ENCODE measurements at regions not wholly inside any gene's neighbourhood (a gene's known extent, or its start where the extent isn't known, plus 50 kb on each side); places are given as distances from the start of the nearest gene placed in this dataset.

DNA sequence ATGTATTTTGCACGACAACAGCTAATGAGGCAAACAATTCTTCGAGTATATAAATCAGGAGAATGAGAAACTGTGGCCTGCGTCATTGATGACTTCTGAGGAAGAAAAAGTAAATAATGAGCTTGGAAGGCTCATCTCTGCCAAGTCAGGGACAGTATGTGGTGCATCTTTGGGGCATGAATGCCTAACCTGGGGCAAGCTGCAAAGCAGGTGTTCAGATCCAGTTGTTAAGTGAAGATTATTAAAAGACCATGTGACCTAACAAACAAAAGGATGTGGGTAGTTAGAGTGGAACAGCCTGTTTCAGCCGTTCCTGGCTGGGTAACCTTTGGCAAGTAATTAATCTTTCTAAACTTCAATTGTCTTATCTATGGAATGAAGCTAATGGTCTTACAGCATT lies 93.0 kb downstream of the LYZL2 start:
- TF ChIP-seq EP300 (IDR thresholded peaks at IDR 0.05; ENCODE audit: low read depth) (no peak), POLR2A (IDR thresholded peaks at IDR 0.05) (no peak), POLR2AphosphoS5 (IDR thresholded peaks at IDR 0.05) (no peak)
- TF ChIP-seq, protein P1, sequence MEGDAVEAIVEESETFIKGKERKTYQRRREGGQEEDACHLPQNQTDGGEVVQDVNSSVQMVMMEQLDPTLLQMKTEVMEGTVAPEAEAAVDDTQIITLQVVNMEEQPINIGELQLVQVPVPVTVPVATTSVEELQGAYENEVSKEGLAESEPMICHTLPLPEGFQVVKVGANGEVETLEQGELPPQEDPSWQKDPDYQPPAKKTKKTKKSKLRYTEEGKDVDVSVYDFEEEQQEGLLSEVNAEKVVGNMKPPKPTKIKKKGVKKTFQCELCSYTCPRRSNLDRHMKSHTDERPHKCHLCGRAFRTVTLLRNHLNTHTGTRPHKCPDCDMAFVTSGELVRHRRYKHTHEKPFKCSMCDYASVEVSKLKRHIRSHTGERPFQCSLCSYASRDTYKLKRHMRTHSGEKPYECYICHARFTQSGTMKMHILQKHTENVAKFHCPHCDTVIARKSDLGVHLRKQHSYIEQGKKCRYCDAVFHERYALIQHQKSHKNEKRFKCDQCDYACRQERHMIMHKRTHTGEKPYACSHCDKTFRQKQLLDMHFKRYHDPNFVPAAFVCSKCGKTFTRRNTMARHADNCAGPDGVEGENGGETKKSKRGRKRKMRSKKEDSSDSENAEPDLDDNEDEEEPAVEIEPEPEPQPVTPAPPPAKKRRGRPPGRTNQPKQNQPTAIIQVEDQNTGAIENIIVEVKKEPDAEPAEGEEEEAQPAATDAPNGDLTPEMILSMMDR (IDR thresholded peaks at IDR 0.05): no peak
